IMR-90 (cell line): ENCODE measurements at regions not wholly inside any gene's neighbourhood (a gene's known extent, or its start where the extent isn't known, plus 50 kb on each side); places are given as distances from the start of the nearest gene placed in this dataset.

Source experiments
- ATAC-seq: fragments of 200-7000 bp; cut with Tn5 transposase; 2 replicates; pipeline ENCODE4 v1.9.1; 2020; ENCODE audit warnings: low read depth, mild to moderate bottlenecking, moderate library complexity
- BruUV-seq: library from RNA; stranded (reverse); fragments of 400-500 nt; replicated peaks from 2 replicates; lab custom pipeline; 2021; lab: Mats Ljungman, UMichigan
- CTCF ChIA-PET: fragments of 300-600 bp; formaldehyde crosslinking; extraction: SDS; loops from one replicate; lab custom pipeline; 2021; ENCODE audit warnings: antibody characterized with exemption; lab: Yijun Ruan, JAX
- POLR2A ChIA-PET: fragments of 300-600 bp; sonication (Branson Sonifier 250); formaldehyde crosslinking; loops from one replicate; lab custom pipeline; 2022; ENCODE audit warnings: antibody characterized with exemption; ENCODE audit not compliant: unreplicated experiment; lab: Charles Lee
- DNase-seq: peaks from one replicate; pipeline ENCODE4 v3.0.0; 2013
- H2AFZ ChIP-seq: replicated peaks from 2 replicates; pipeline ENCODE3; 2013; ENCODE audit warnings: low read length, mild to moderate bottlenecking; ENCODE audit not compliant: poor library complexity
- H2AK5ac ChIP-seq: 2 replicates; pipeline ENCODE4 v1.6.1; 2013; ENCODE audit warnings: low read depth, low read length, inconsistent platforms
- H2AK9ac ChIP-seq: replicated peaks from 2 replicates; pipeline ENCODE3; 2013; ENCODE audit warnings: mild to moderate bottlenecking, low read depth, low read length, moderate library complexity; ENCODE audit not compliant: poor library complexity
- H2BK120ac ChIP-seq: 2 replicates; pipeline ENCODE4 v1.6.1; 2013; ENCODE audit warnings: low read depth, low read length, inconsistent platforms
- H2BK15ac ChIP-seq: 3 replicates; pipeline ENCODE4 v1.6.1; 2013; ENCODE audit warnings: low read depth, low read length, inconsistent platforms
- H2BK20ac ChIP-seq: 2 replicates; pipeline ENCODE4 v1.6.1; 2013; ENCODE audit warnings: low read depth, mild to moderate bottlenecking, inconsistent platforms, low read length, moderate library complexity
- H2BK5ac ChIP-seq: 2 replicates; pipeline ENCODE4 v1.6.1; 2013; ENCODE audit warnings: mild to moderate bottlenecking, low read depth, low read length, inconsistent platforms; ENCODE audit not compliant: poor library complexity, severe bottlenecking
- H3K14ac ChIP-seq: replicated peaks from 2 replicates; pipeline ENCODE4 v1.6.1; 2013; ENCODE audit warnings: low read depth, low read length, inconsistent platforms
- H3K18ac ChIP-seq: 2 replicates; pipeline ENCODE4 v1.6.1; 2013; ENCODE audit warnings: low read depth, low read length, control low read depth
- H3K23ac ChIP-seq: 2 replicates; pipeline ENCODE4 v1.6.1; 2013; ENCODE audit warnings: low read depth, low read length, inconsistent platforms
- H3K27ac ChIP-seq: 2 replicates; pipeline ENCODE4 v1.5.1; 2013; ENCODE audit warnings: mild to moderate bottlenecking, control low read depth, low read length; ENCODE audit not compliant: insufficient read depth
- H3K27me3 ChIP-seq: 2 replicates; pipeline ENCODE4 v1.6.1; 2013; ENCODE audit warnings: low read length; ENCODE audit not compliant: control insufficient read depth, insufficient read depth
- H3K36me3 ChIP-seq: 2 replicates; pipeline ENCODE4 v1.6.1; 2013; ENCODE audit warnings: low read length, mixed read lengths; ENCODE audit not compliant: control insufficient read depth, insufficient read depth
- H3K4ac ChIP-seq: 2 replicates; pipeline ENCODE4 v1.6.1; 2013; ENCODE audit warnings: low read depth, low read length, inconsistent platforms
- H3K4me1 ChIP-seq: 2 replicates; pipeline ENCODE4 v1.6.1; 2013; ENCODE audit warnings: low read length, mixed read lengths; ENCODE audit not compliant: control insufficient read depth, insufficient read depth
- H3K4me2 ChIP-seq: 2 replicates; pipeline ENCODE4 v1.6.1; 2013; ENCODE audit warnings: low read depth, mild to moderate bottlenecking, control low read depth, low read length, moderate library complexity
- H3K4me3 ChIP-seq: 2 replicates; pipeline ENCODE4 v1.5.1; 2013; ENCODE audit warnings: low read depth, mild to moderate bottlenecking, control low read depth, low read length, moderate library complexity; ENCODE audit not compliant: insufficient read depth
- H3K56ac ChIP-seq: 2 replicates; pipeline ENCODE4 v1.6.1; 2013; ENCODE audit warnings: low read length, inconsistent platforms; ENCODE audit not compliant: insufficient read depth; ENCODE audit errors: extremely low read depth
- H3K79me1 ChIP-seq, 2 experiments: 2 replicates each; pipeline ENCODE4 v1.6.1; 2013; ENCODE audit warnings: low read length in 2 of 2, inconsistent platforms in 1 of 2, low read depth in 1 of 2
- H3K9ac ChIP-seq: 2 replicates; pipeline ENCODE4 v1.6.1; 2013; ENCODE audit warnings: low read depth, low read length, control low read depth
- H3K9me1 ChIP-seq: 2 replicates; pipeline ENCODE4 v1.6.1; 2013; ENCODE audit warnings: low read length, inconsistent platforms; ENCODE audit not compliant: insufficient read depth
- H3K9me3 ChIP-seq: 2 replicates; pipeline ENCODE4 v1.6.1; 2013; ENCODE audit warnings: low read length; ENCODE audit not compliant: control insufficient read depth, insufficient read depth
- H4K20me1 ChIP-seq: 2 replicates; pipeline ENCODE4 v1.6.1; 2013; ENCODE audit warnings: low read length, inconsistent platforms; ENCODE audit not compliant: insufficient read depth
- H4K5ac ChIP-seq: 2 replicates; pipeline ENCODE4 v1.6.1; 2013; ENCODE audit warnings: mild to moderate bottlenecking, low read depth, low read length, control low read depth
- H4K8ac ChIP-seq, 2 experiments: 2 replicates each; pipeline ENCODE4 v1.6.1; 2013; ENCODE audit warnings: low read depth in 2 of 2, low read length in 2 of 2, control low read depth in 1 of 2, inconsistent platforms in 1 of 2
- H4K91ac ChIP-seq: 2 replicates; pipeline ENCODE4 v1.6.1; 2013; ENCODE audit warnings: low read depth, low read length, inconsistent platforms; ENCODE audit not compliant: insufficient read depth
- BHLHE40 ChIP-seq: fragments of 150-350 bp; IDR thresholded peaks from 2 replicates; pipeline ENCODE4 v1.6.1; 2016; ENCODE audit warnings: mild to moderate bottlenecking, low read depth, low read length
- CEBPB ChIP-seq: IDR thresholded peaks from 2 replicates; pipeline ENCODE4 v1.6.1; 2012; ENCODE audit warnings: low read depth, low read length, improper control_type of control experiment
- CHD1 ChIP-seq: IDR thresholded peaks from 2 replicates; pipeline ENCODE4 v1.6.1; 2012; ENCODE audit warnings: low read depth, low read length, improper control_type of control experiment
- ELK1 ChIP-seq: fragments of 150-350 bp; IDR thresholded peaks from 2 replicates; pipeline ENCODE4 v1.6.1; 2016; ENCODE audit warnings: low read depth, mild to moderate bottlenecking, low read length, moderate library complexity, borderline replicate concordance
- FOS ChIP-seq: fragments of 150-350 bp; IDR thresholded peaks from 2 replicates; pipeline ENCODE4 v1.6.1; 2016; ENCODE audit warnings: low read depth, low read length
- MAFK ChIP-seq: IDR thresholded peaks from 2 replicates; pipeline ENCODE4 v1.6.1; 2012; ENCODE audit warnings: low read depth, low read length, improper control_type of control experiment
- MXI1 ChIP-seq: IDR thresholded peaks from 2 replicates; pipeline ENCODE4 v1.6.1; 2012; ENCODE audit warnings: low read depth, mild to moderate bottlenecking, low read length, moderate library complexity, borderline replicate concordance
- POLR2A ChIP-seq: IDR thresholded peaks from 2 replicates; pipeline ENCODE4 v1.6.1; 2012; ENCODE audit warnings: mild to moderate bottlenecking, low read depth, low read length
- RAD21 ChIP-seq: IDR thresholded peaks from 2 replicates; pipeline ENCODE4 v1.6.1; 2012; ENCODE audit warnings: low read length, improper control_type of control experiment
- RCOR1 ChIP-seq: IDR thresholded peaks from 2 replicates; pipeline ENCODE4 v1.6.1; 2012; ENCODE audit warnings: mild to moderate bottlenecking, low read length, improper control_type of control experiment; ENCODE audit not compliant: insufficient replicate concordance
- SMC3 ChIP-seq: fragments of 150-350 bp; IDR thresholded peaks from 2 replicates; pipeline ENCODE4 v1.6.1; 2016; ENCODE audit warnings: low read depth, mild to moderate bottlenecking, antibody characterized with exemption, low read length, moderate library complexity
- WGBS, 2 experiments: methylation state at CpG; one replicate each; pipeline versions ENCODE4 v1.1.5 to v1.1.7; 2013; ENCODE audit warnings: missing lambda C conversion rate in 2 of 2; ENCODE audit not compliant: insufficient read length in 1 of 2; ENCODE audit errors: extremely low coverage in 2 of 2; 5-methylcytosine and 5-hydroxymethylcytosine counted together
- dilution Hi-C: fragments of 300-500 bp; cut with HindIII; formaldehyde crosslinking; loops from one replicate; pipeline ENCODE4 v1.14.3; 2018; ENCODE audit warnings: low sequenced_read_pairs; ENCODE audit not compliant: unreplicated experiment
- in situ Hi-C: fragments of 300-500 bp; cut with MboI; formaldehyde crosslinking; loops from 3 replicates; pipeline ENCODE4 v1.14.3; 2019; ENCODE audit warnings: low sequenced_read_pairs, inconsistent platforms, mixed read lengths
- intact Hi-C: fragments of 100-400 bp; cut with micrococcal nuclease; formaldehyde crosslinking; loops from 2 replicates; pipeline ENCODE4 v1.10.0; 2022
- TF ChIP-seq, protein P1 (sequence below): fragments of 150-350 bp; IDR thresholded peaks from 2 replicates; pipeline ENCODE4 v1.6.1; 2017; ENCODE audit warnings: mild to moderate bottlenecking, antibody characterized with exemption, low read length, low read depth

- DNase-seq (no peak), ATAC-seq (no peak)
- no peak overlapping the region for H3K56ac ChIP-seq
- H3K23ac ChIP-seq: no peak overlapping the region
- no peak overlapping the region for H3K4ac ChIP-seq
- no peak overlapping the region for H3K4me3 ChIP-seq
- H2AFZ ChIP-seq: no peak overlapping the region
- H4K91ac ChIP-seq: no peak overlapping the region
- ChIA-PET CTCF (no interaction called here), POLR2A (no interaction called here)
- H3K27me3 ChIP-seq: no peaks in the 10 kb centered on the region
- no peak overlapping the region for H3K18ac ChIP-seq
- no peak overlapping the region for H2AK9ac ChIP-seq
- H2BK5ac ChIP-seq: no peak overlapping the region
- H2BK120ac ChIP-seq: no peak overlapping the region
- H3K14ac ChIP-seq: no peak overlapping the region
- H2BK20ac ChIP-seq: no peak overlapping the region
- dilution Hi-C loops (no loop called here), intact Hi-C loops (no loop called here), in situ Hi-C loops (no loop called here)
- no TSS peak for BruUV-seq
- TF ChIP-seq MAFK: no peak
- TF ChIP-seq CHD1: no peak
- TF ChIP-seq MXI1: no peak
- no peak for TF ChIP-seq ELK1
- TF ChIP-seq FOS: no peak
- TF ChIP-seq RCOR1: no peak
- no peak for TF ChIP-seq SMC3
- TF ChIP-seq POLR2A: no peak
- TF ChIP-seq RAD21: no peak
- TF ChIP-seq BHLHE40: no peak
- no peak for TF ChIP-seq CEBPB
- TF ChIP-seq, protein P1, sequence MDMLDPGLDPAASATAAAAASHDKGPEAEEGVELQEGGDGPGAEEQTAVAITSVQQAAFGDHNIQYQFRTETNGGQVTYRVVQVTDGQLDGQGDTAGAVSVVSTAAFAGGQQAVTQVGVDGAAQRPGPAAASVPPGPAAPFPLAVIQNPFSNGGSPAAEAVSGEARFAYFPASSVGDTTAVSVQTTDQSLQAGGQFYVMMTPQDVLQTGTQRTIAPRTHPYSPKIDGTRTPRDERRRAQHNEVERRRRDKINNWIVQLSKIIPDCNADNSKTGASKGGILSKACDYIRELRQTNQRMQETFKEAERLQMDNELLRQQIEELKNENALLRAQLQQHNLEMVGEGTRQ: no peak
- H3K4me2 ChIP-seq: no peak overlapping the region
- no peaks in the 10 kb centered on the region for H3K9me1 ChIP-seq
- no peaks in the 10 kb centered on the region for H3K4me1 ChIP-seq
- H3K9ac ChIP-seq: no peak overlapping the region
- no peaks in the 10 kb centered on the region for H4K20me1 ChIP-seq
- no peak overlapping the region for H2BK15ac ChIP-seq
- H4K5ac ChIP-seq: no peak overlapping the region
- H2AK5ac ChIP-seq: no peak overlapping the region
- no peaks in the 10 kb centered on the region for H3K9me3 ChIP-seq
- H3K79me1 ChIP-seq: no peaks in the 10 kb centered on the region
- no peaks in the 10 kb centered on the region for H3K36me3 ChIP-seq
- no CpG with 5 or more reads among the region's 1 CpG for WGBS, 2 experiments
- no peak overlapping the region for H3K27ac ChIP-seq
- no peak overlapping the region for H4K8ac ChIP-seq
Observed at GRCh38 chr4:28464823-28465222, 1604.2 kb downstream of the STIM2 start.
